Skeletal muscle tissue (tissue), 4 donors: ENCODE measurements at regions not wholly inside any gene's neighbourhood (a gene's known extent, or its start where the extent isn't known, plus 50 kb on each side); places are given as distances from the start of the nearest gene placed in this dataset. TPM values are rescaled to one million over a fixed set of nuclear protein-coding genes. Genes with fewer than 3 reads are reported as not detected.
A peak's percentile ranks its signal among the peaks of the same experiment; 100 is the strongest.

Experiments
- H3K27ac ChIP-seq: one replicate; pipeline ENCODE4 v1.7.0; 2013; ENCODE audit warnings: mild to moderate bottlenecking, low read depth, low read length, inconsistent platforms
- H3K27me3 ChIP-seq, 3 donors: one replicate each; pipeline ENCODE4 v1.7.0; 2013; ENCODE audit warnings: low read length in 3 of 3; ENCODE audit not compliant: control insufficient read depth in 3 of 3, insufficient read depth in 3 of 3
- H3K36me3 ChIP-seq, 3 donors: one replicate each; pipeline ENCODE4 v1.7.0; 2013; ENCODE audit warnings: low read length in 3 of 3; ENCODE audit not compliant: control insufficient read depth in 3 of 3, insufficient read depth in 3 of 3
- H3K4me1 ChIP-seq, 3 donors: one replicate each; pipeline ENCODE4 v1.7.0; 2013; ENCODE audit warnings: low read length in 3 of 3, mild to moderate bottlenecking in 3 of 3; ENCODE audit not compliant: control insufficient read depth in 3 of 3, insufficient read depth in 3 of 3
- H3K4me3 ChIP-seq, 3 donors: one replicate each; pipeline ENCODE4 v1.7.0; 2013; ENCODE audit warnings: low read length in 3 of 3
- H3K9ac ChIP-seq, 3 donors: one replicate each; pipeline ENCODE4 v1.7.0; 2013; ENCODE audit warnings: low read length in 3 of 3, mild to moderate bottlenecking in 3 of 3, moderate library complexity in 2 of 3, low read depth in 1 of 3
- H3K9me3 ChIP-seq, 3 donors: one replicate each; pipeline ENCODE4 v1.7.0; 2013; ENCODE audit warnings: low read length in 3 of 3; ENCODE audit not compliant: control insufficient read depth in 3 of 3
- small RNA-seq: library from RNA; depleted of rRNA; stranded (forward); fragments of <200 nt; gene quantifications from one replicate; pipeline ENCODE3, GENCODE V24; 2014
- donor health status: Osteomylitis.

DNA sequence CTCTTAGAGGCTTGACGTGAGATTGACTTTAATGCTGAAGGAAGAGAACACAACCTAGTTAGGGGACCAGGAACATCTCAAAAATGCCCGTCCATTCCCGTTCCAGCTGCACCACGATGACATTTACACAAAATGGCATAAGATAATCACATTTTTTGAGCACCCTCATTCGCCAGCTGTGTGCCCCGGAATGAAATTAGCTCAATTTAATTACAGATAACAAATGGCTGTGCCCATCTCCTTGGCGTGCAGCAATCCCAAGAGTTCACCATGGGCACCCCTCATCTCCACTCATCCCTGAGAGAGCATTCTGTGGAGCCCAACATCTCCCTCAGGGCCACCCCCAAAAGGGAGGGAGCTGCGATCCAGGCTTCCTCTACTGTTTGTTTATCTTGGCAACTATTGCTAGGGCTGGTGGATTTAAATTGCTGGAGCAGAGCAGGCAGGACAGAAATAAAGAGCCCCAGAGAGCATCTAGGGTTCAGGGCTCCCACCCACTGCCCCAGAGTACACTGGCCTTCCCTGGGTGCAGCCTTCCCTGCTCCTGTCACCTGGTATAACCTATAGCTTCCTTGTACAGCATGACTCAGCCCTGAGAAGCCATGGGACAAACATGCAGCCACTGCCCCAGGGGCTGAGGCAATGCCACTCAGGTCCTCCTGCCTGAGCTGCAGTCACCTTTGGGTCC is 263.5 kb downstream of the ZEB1 start:
- Histone ChIP-seq H3K9me3 (peaks cover 0 to 2% (median 0%) of the 10 kb centered on the region in 3 donors), H3K27me3 (no peaks in the 10 kb centered on the region), H3K27ac (peak overlapping the region; percentile 51), H3K4me3 (peak overlapping the region in 2 of 3 donors; percentile 6 to 31), H3K36me3 (no peaks in the 10 kb centered on the region), H3K4me1 (peaks cover 21 to 29% (median 22%) of the 10 kb centered on the region in 3 donors), H3K9ac (peak overlapping the region in 2 of 3 donors; percentile 12 to 14)

DNA sequence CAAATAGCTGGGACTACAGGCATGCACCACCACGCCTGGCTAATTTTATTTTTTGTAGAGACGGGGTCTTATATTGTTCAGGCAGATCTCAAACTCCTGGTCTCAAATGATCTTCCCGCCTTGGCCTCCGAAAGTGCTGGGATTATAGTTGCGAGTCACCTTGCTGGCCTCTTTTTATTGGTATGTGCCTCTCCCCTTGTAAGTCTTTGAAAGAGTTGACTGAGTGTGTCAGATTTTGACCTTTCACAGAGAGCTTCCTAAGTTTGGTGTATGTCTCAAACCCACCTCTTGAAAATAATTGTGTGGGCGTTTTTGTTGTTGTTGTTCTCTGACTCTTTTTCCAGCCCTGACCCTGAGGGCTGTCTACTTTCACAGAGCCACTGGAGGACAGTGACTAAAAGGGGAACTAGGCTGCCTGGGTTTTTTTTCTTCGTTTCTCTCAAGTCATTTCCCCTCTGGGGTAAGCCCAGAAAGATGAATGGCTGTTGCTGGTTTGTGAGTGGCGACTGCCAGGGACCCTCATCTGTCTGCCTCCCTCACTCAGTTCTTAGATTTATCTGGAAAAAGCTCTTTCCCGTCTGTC is 262.8 kb downstream of the ZEB1 start:
- Histone ChIP-seq H3K27ac (peak overlapping the region; percentile 47), H3K9ac (no peak overlapping the region), H3K36me3 (no peaks in the 10 kb centered on the region), H3K4me3 (no peak overlapping the region), H3K9me3 (no peaks in the 10 kb centered on the region), H3K27me3 (no peaks in the 10 kb centered on the region), H3K4me1 (peaks cover 21 to 29% (median 22%) of the 10 kb centered on the region in 3 donors)

DNA sequence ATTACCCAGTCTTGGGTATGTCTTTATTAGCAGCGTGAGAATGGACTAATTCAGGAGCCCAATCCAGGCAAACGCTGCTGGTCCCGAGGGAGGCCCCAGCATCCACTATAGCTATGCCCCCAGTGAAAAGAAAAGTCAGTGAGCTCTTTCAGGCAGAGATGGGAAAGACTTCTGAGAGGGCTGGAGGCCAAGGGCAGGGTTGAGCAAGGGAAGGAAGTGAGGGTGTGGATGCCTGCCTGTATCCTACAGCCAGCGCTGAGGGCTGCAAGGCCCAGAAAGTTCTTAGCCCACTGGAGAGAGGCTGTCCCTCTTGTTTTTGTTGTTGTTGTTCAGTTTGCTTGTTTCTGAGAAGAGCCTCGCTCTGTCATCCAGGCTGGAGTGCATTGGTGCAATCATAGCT is 261.6 kb downstream of the ZEB1 start:
- H3K36me3 ChIP-seq, result no peaks in the 10 kb centered on the region
- no peak overlapping the region for H3K27ac ChIP-seq
- no peak overlapping the region for H3K4me3 ChIP-seq
- H3K4me1 ChIP-seq, result peaks cover 21 to 29% (median 22%) of the 10 kb centered on the region in 3 donors
- no peak overlapping the region for H3K9ac ChIP-seq
- no peaks in the 10 kb centered on the region for H3K9me3 ChIP-seq
- no peaks in the 10 kb centered on the region for H3K27me3 ChIP-seq

Small RNAs in the stretch of these regions (small RNA-seq; reads per million reads assigned to genes)
- gene AL161935.2, result not detected
